ENCODE measurements at regions not wholly inside any gene's neighbourhood (a gene's known extent, or its start where the extent isn't known, plus 50 kb on each side); places are given as distances from the start of the nearest gene placed in this dataset.
"Not testable (repeated sequence)": the region's sequence is repeated elsewhere in the genome, so short reads cannot be mapped to it uniquely, and the experiment has no call there.

GRCh38 chr3:84265768-84266167 lies 693.0 kb upstream of the CADM2 start:
- no peak for DNase-seq

GRCh38 chr3:84275532-84275931 lies 683.3 kb upstream of the CADM2 start:
- DNase-seq, result no peak

- DNase-seq, result no peak
Measured at GRCh38 chr3:84277562-84278224, 681.1 kb upstream of the CADM2 start.

GRCh38 chr3:84292128-84292527 lies 666.7 kb upstream of the CADM2 start:
- no peak for DNase-seq

- DNase-seq, result no peak
Measured at GRCh38 chr3:84299329-84299728, 659.5 kb upstream of the CADM2 start.

GRCh38 chr3:84304214-84304613 lies 654.6 kb upstream of the CADM2 start:
- no peak for DNase-seq

GRCh38 chr3:84307339-84307738 lies 651.5 kb upstream of the CADM2 start:
- no peak for DNase-seq

- DNase-seq, result no peak
Measured at GRCh38 chr3:84308379-84308778, 650.4 kb upstream of the CADM2 start.

- no peak for DNase-seq
Measured at GRCh38 chr3:84318273-84318809, 640.4 kb upstream of the CADM2 start.

GRCh38 chr3:84365563-84366278 lies 593.1 kb upstream of the CADM2 start:
- not testable (repeated sequence) for DNase-seq
